DMS153 treated with DMSO at 0.1 percent for 48 hours (cell line): ENCODE measurements at regions not wholly inside any gene's neighbourhood (a gene's known extent, or its start where the extent isn't known, plus 50 kb on each side); places are given as distances from the start of the nearest gene placed in this dataset.

Experiments used
- DNase-seq: peaks from one replicate; lab custom pipeline; 2025; ENCODE audit not compliant: unreplicated experiment; lab: John Stamatoyannopoulos, UW

- DNase-seq, result no peak
Observed at GRCh38 chr10:89879121-89879520, 177.7 kb downstream of the KIF20B start.

DNA sequence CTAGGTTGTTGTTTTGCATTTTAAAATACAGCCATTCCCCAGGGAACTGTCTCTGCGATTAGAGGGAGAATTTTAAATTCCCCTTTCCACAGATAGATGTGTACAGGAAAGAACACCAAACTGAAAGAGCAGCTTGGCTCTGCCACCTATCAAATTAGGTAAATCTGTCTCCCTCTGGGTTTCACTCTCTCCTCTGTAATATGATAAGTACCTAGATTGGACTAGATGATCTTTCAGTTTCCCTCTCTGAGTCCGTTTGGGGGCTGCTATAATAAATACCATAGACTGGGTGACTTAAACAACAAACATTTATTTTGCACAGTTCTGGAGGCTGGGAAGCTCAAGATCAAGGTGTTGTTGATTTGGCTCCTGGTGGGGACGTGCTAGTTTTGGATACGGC, 186.0 kb downstream of the KIF20B start:
- no peak for DNase-seq

DNA sequence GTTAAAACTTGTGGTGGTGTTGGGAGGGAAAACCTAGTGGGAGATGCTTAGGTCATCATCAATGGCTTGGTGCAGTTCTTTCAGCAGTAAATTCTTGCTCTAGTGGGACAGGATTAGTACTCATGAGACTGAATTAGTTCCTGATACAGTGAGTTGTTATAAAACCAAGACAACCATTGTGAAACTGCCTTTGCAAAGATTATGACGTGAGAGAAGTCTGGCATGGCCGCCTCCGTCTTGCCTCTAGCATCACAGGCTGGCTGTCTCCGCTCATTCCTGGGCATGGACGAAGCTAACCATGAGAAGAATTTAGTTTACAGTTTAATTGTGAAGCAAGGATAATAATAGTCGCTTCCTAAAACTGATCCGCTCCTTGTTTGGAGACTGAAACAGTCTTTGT, 186.4 kb downstream of the KIF20B start:
- no peak for DNase-seq

DNA sequence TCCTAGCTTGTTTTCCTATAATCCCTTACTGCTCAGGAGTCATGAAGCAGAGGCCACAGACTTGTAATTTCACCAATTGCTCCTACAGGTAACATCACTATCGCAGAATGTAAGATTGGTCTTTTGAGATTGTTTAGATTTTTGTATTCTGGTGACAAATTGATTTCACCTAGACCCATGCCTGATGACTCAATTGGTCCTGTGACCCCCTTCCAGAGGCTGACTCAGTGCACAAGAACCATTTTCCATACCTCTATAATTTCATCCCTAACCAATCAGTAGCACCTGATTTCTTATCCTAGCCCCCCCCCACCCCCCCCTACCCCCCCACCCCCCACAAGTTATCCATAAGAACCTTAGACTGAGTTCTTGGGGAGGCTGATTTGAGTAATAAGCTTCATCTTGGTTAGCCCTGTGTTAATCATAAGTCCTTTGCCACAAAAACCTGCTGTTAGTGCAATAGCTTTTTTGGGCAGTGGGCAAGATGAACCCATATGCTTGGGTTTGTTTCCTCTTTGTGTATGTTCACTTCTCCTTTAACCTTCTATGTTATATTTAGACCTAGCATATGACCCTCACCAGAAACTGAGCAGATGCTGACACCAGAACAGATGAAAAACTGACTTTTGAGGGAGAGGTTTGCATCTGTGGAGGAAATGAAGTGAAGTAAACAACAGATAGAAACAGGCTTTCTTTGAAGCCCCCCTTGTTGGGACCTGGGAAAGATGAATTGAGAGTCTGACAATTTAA, 187.1 kb downstream of the KIF20B start:
- no peak for DNase-seq

DNA sequence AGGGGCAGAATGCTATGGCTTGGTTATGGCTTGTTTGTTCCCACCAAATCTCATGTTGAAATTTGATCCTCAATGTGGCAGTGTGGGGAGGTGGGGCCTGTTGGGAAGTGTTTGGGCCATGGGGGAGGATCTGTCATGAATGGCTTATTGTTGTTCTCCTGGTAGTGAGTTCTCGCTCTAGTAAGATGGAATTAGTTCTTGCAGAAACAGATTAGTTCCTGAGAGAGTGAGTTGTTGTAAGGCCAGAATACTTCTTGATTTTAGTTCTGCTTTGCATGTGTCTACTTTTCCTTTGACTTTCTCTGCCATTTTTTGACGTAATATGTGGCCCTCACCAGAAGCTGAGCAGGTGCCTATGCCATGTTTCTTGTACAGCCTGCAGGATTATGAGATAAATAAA, 188.2 kb downstream of the KIF20B start:
- DNase-seq, result no peak

DNA sequence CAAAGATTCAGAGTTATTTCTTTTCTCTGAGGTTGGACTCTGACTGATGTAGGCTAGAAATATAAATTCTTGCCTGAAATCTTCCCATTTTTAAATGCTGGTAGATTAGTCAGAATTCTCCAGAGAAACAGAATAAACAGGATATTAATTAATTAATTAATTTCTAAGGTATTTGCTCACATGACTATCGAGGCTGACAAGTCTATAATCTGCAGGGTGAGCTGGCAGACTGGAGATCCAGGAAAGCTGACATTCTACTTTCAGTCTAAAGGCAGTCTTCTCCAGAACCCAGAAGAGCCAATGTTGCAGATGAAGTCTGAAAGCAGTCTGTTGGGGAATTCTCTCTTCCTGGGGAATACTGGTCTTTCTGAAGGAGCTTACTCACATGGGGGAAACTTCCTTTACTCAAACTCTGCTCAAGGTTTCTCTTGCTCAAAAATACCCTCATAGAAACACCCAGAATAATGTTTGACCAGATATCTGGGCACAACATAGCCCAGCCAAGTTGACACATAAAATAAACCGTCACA, 189.7 kb downstream of the KIF20B start:
- DNase-seq, result no peak

GRCh38 chr10:89894051-89894450, 192.7 kb downstream of the KIF20B start:
- DNase-seq, result no peak

GRCh38 chr10:89900554-89900953, 199.2 kb downstream of the KIF20B start:
- no peak for DNase-seq

GRCh38 chr10:89901895-89902294, 200.5 kb downstream of the KIF20B start:
- DNase-seq, result no peak

DNA sequence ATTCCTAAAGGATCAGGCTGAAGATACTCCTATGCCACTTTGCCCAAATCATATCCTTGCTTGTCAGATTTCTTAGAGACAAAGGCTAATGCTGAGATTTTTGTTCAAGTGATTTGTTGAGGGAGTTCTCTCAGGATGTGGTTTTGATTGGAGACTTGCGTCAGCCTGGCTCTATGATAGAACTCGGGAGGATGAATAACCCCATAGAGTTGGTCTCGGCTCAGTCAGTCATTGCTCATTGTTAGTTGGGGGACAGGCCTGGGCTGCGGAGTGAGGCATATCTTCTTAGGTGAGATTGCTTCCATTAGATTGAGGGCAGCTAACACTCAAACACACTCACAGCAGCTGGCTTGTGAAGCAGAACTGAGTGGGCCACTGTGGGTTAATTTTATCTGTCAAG, 203.4 kb downstream of the KIF20B start:
- DNase-seq, result no peak

GRCh38 chr10:89909752-89910151, 208.4 kb downstream of the KIF20B start:
- DNase-seq, result no peak

- no peak for DNase-seq
Observed at GRCh38 chr10:89915021-89915420, 213.6 kb downstream of the KIF20B start.

DNA sequence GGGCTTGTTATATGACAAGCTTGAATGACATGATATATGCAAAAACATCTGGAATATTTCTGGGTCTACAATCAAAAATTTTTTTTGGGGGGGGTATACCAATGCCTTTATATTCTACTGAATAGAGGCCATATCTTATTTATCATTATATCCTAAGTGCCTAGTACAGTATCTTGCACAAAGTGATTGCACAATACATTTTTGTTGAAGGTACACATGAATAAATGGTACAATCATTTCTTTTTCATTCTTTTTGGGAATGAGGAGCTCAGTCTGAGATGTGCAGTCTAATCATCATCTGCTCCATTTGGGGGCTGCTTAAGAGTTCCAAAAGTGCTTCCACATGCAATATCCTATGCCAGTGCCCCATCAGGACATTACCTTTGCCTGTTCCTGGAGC, 214.6 kb downstream of the KIF20B start:
- no peak for DNase-seq

DNA sequence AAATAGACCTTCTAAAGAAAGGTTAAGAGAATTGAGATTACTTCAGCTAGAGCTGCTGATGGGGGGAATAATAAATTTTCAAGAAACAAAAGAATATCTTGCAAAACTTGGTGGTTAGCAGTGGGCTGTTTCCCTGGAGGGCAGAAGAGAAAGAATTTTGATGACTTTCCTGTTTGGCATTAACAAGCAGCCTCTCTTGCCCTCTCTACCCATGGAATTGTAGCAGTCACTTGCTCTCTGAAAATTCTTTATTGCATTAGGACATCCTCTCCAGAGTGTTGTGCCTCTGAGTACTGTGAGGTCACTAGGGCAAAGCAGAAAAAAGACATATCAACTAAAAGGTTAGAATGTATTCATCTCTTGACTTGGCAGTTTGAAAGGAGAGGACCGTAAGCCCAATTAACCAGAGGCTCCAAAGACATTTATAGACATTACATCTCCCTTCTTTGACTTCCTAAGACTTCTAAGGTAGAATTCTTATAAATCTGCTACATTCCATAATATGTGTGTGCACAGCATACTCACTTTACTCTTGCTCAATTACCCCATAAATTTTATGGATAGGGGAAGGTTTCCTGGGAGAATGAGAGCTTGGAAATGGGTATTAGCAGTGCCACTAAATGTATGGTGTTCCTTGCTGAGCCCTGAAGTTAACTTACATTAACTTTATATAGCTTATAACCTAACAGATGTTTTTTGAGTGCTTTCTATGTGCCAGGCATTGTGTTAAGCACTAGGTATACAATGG, 215.3 kb downstream of the KIF20B start:
- no peak for DNase-seq

DNA sequence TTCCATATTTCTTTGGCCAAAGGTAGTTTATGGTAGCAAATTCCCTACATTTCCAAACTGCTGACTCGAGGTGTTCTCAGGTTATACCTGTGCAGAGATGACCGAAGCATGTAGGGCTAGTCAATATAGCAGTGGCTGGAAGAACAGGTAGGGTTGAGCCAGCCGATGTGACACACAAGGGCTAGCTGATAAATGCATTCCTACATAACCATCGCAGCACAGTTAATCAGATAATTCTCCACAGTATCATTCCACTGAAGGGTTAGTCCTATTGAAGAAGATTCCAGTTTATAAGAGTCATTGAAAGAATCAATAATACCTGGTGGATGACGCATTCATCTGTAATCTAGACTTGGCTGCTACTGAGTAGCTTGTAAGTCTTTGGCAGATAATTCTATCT, 220.0 kb downstream of the KIF20B start:
- no peak for DNase-seq

- no peak for DNase-seq
Observed at GRCh38 chr10:89923661-89924060, 222.3 kb downstream of the KIF20B start.

DNA sequence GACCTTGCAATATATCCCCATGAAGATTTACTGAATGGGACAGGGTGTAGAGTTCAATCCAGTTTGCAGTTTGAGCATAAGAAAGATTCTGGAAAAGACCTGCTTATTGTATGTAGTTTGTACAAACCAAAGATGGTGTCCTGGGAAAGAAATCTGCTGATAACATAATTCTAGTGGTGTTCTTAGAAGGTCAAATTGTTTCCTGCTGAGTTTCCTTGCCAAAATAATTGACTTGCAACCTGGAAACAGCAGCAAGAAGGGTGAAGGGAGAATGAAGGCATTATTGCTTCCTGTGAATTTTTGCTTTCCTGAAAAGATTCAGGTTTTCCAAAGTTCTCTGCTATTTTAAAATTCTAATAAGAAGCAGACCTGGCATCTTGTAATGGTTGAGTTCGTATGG, 222.9 kb downstream of the KIF20B start:
- DNase-seq, result no peak

DNA sequence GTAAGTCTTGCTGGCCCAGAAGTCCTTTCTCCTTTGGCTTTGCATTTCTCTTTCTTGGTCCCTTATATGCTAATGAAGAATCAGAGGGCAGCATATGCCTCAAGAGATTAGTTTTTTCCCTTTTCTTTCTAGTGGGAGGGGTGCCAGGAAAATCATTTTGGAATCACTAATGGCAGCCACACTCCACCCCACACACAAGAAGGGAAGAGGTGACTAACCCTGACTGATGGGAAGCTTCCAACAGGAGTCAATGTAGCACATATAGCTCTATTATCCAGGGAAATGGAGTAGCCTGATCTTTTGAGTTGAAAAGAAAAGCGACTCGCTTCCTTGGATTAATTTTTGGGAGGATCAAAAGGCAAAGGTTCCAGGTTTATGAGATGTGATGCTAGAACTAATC, 225.3 kb downstream of the KIF20B start:
- DNase-seq, result no peak

DNA sequence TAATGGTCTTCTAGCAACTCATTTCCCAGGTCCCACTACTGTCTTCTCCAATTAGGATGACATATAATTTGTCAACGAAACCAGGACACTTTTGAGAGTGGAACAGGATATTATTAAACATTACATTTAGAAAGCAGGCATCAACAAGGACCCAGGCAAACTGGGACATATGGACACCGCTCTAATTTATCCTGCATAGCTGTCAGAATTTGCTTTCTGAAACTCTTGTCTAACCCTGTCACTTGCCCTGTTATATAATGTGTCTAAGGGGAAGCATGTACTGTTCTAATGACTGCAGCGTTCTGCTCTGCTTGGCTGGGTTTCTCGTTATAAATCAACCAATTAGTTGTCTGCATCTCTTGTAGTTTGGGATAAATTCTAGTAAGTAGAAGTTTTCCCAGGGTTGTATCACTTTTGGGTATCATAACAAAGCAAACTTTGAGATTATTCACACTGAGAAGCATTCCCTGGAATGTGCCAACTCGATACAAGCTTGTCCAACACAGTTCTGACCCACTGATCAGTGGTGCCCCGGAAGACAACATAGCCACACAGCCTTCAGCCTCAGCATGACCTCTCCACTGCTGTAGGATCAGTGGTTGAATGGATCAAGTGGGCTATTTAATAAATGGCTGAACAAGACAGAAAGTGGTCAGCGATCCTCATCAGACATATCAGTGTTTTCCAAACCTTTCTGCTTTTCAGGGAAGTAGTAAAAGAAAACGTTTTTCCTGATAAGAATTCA, 228.1 kb downstream of the KIF20B start:
- no peak for DNase-seq

DNA sequence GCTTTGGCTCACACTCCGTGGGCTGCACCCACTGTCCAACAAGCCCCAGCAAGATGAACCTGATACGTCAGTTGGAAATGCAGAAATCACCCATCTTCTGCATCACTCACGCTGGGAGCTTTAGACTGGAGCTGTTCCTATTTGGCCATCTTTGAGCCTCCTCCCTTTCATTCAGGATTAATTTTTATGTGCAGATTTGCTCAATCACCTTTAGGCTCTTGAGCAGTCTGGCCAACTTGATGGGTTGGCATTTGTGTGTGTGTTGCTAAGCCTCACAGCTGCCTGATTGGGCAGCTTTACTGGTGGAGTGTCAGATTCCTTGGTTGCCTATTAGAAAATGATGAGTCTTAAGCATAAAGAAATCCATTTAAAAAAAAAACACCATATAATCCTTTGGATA, 236.1 kb downstream of the KIF20B start:
- DNase-seq, result no peak

DNA sequence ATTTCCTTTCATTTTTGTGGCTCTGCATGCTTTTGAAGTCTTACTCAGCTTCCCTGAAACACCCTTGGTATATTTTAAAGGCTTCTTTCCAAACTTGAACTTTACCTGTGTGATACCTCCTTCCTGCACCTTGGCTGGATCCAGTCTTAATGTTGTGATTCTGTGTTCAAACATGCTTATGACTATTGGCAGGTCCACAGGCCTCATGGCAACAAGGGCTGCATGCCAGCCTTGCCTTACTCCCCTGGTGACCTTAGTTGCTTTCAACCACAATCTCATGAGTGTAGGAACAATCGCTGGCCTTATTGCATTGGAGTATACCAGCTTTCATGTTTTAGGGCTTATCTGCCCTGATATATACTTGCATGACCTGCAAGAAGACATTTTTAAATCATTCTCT, 238.7 kb downstream of the KIF20B start:
- no peak for DNase-seq

DNA sequence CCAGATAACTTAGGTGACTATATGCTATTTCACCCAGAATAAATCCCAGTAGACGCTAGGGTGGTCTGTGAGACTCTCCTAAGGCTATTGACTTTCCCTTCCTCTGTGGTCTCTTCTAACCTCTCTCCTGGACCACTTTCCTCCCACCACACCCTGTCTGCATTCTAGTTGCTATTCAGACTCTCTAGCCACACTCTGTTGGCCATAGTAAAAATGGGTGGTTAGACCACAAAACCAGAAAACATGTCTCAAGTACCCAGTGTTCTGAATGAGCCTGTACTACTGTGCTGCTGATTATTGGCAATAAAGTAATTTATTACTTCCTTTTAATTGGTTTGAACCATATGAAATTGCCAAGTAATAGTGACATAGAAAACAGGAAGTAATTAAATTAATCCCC, 240.8 kb downstream of the KIF20B start:
- no peak for DNase-seq
